Adrenal gland (tissue), 5 donors: ENCODE measurements at regions not wholly inside any gene's neighbourhood (a gene's known extent, or its start where the extent isn't known, plus 50 kb on each side); places are given as distances from the start of the nearest gene placed in this dataset.

Source experiments
- CTCF ChIP-seq, 6 experiments: fragments of 450-650 bp in 4 of 6; fragments of 200-600 bp in 2 of 6; sonication (generic) in 1 of 6; IDR thresholded peaks; 1 replicate in 5 of 6; 2 replicates in 1 of 6; pipeline versions ENCODE4 v1.5.1 to v1.8.0; 2016 to 2021; ENCODE audit warnings: antibody characterized with exemption in 6 of 6, mild to moderate bottlenecking in 2 of 6, moderate library complexity in 1 of 6
- POLR2A ChIP-seq, 2 donors: fragments of 450-650 bp; IDR thresholded peaks; one replicate each; pipeline ENCODE4 v1.6.1; 2017; ENCODE audit warnings: antibody characterized with exemption in 2 of 2, mild to moderate bottlenecking in 2 of 2, moderate library complexity in 1 of 2
- donor health status: DM: no; HTN: no; CAD: no.

- TF ChIP-seq POLR2A (IDR thresholded peaks at IDR 0.05) (no peak), CTCF (IDR thresholded peaks at IDR 0.05) (no peak)
Observed at GRCh38 chr14:98786456-98786855, 485.5 kb downstream of the BCL11B start.
